Epithelial cell of proximal tubule (primary cell): ENCODE measurements at regions not wholly inside any gene's neighbourhood (a gene's known extent, or its start where the extent isn't known, plus 50 kb on each side); places are given as distances from the start of the nearest gene placed in this dataset.

Experiments used
- DNase-seq: peaks from one replicate; pipeline ENCODE4 v3.0.0-alpha.2; 2011; ENCODE audit warnings: low read depth
- H3K4me3 ChIP-seq: 2 replicates; pipeline ENCODE4 v1.5.1; 2011; ENCODE audit warnings: low read depth, mild to moderate bottlenecking, low read length
- TF ChIP-seq, protein P1 (sequence below): conservative IDR thresholded peaks from 2 replicates; pipeline ENCODE4 v1.5.1; 2012; ENCODE audit warnings: low read depth, mild to moderate bottlenecking, low read length

DNA sequence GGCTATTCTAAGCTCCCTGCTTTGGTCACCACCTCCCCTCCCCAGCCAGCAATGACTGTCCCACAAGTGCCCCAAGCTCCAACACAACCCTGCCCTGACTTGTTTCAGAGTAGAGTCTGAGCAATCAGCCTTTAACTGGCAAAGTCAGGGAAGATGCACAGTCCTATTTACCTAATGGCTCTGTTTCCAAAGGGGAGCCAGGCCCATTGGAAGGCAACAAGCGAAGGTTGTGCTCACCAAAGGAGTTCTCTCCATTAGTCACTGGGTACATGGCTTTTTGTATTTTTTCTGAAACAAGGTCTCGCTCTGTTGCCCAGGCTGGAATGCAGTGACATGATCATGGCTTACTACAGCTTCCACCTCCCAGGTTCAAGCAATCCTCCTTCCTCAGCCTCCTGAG lies 267.1 kb upstream of the CRY1 start:
- TF ChIP-seq, protein P1, sequence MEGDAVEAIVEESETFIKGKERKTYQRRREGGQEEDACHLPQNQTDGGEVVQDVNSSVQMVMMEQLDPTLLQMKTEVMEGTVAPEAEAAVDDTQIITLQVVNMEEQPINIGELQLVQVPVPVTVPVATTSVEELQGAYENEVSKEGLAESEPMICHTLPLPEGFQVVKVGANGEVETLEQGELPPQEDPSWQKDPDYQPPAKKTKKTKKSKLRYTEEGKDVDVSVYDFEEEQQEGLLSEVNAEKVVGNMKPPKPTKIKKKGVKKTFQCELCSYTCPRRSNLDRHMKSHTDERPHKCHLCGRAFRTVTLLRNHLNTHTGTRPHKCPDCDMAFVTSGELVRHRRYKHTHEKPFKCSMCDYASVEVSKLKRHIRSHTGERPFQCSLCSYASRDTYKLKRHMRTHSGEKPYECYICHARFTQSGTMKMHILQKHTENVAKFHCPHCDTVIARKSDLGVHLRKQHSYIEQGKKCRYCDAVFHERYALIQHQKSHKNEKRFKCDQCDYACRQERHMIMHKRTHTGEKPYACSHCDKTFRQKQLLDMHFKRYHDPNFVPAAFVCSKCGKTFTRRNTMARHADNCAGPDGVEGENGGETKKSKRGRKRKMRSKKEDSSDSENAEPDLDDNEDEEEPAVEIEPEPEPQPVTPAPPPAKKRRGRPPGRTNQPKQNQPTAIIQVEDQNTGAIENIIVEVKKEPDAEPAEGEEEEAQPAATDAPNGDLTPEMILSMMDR, result no peak
- H3K4me3 ChIP-seq, result no peak overlapping the region
- DNase-seq, result no peak

GRCh38 chr12:107361970-107362369 lies 268.6 kb upstream of the CRY1 start:
- H3K4me3 ChIP-seq, result no peak overlapping the region
- TF ChIP-seq, protein P1, result no peak
- DNase-seq, result no peak

- no peak for DNase-seq
- TF ChIP-seq, protein P1, result no peak
- H3K4me3 ChIP-seq, result no peak overlapping the region
Measured at GRCh38 chr12:107362960-107363359, 269.6 kb upstream of the CRY1 start.

- TF ChIP-seq, protein P1, result no peak
- no peak for DNase-seq
- no peak overlapping the region for H3K4me3 ChIP-seq
Measured at GRCh38 chr12:107364875-107365518, 271.6 kb upstream of the CRY1 start.

DNA sequence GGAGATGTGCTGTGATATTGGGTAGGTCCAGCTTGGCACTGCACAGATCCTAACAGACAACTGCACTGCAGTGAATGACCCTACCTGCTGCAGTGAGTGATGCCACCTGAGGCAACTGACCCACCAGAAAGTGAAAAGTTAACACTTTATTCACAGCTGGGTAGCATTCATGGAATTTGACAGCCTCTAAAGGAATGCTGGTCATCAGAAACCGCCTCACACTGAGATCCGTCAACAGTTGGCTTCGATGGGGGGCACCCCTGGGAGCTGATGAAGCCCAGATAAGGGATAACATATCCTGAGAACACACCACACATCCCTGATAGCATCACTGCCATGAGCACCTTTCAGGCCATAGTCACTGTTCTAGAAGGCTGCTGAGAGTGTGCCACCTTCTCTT lies 272.4 kb upstream of the CRY1 start:
- TF ChIP-seq, protein P1, result no peak
- DNase-seq, result no peak
- no peak overlapping the region for H3K4me3 ChIP-seq

DNA sequence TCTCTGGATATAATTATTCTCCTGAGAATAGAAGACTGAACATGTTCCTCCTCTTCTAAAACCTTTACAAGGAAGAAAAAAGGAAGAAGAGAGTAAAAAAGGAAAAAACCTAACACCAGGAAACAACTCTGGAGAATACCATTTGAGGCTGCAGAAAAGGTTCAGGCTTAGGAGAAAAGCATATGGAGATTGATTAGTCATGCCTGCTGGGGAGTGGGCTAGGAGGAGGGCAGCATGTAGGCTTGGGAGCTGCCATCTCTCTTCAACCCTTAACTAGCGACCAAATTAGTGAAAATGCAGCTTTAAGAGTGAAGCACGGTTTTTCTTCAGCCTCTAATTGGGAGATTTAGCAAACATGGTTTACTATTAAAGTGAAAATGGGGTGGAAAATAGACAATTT lies 273.0 kb upstream of the CRY1 start:
- no peak for DNase-seq
- TF ChIP-seq, protein P1, result no peak
- no peak overlapping the region for H3K4me3 ChIP-seq

DNA sequence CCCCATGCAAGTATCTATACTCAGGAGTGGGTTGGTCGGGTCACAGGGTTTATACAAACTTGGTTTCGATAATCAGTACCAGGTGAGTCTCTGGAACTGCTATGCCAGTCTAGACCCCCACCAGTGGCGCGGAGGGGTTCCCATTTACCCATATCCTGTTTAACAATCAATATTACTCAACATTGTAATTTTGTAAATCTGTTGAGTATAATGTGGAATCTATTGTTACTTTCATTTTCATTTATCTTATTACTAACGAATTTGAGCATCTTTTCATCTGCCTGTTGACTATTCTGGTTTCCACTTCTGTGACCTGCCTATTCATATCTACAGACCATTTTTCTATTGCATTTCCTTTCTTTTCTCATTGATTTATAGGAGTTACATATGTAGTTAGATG lies 275.2 kb upstream of the CRY1 start:
- no peak overlapping the region for H3K4me3 ChIP-seq
- TF ChIP-seq, protein P1, result no peak
- no peak for DNase-seq
